ENCODE measurements at regions not wholly inside any gene's neighbourhood (a gene's known extent, or its start where the extent isn't known, plus 50 kb on each side); places are given as distances from the start of the nearest gene placed in this dataset.

- H3K9me3 Mint-ChIP-seq = peaks cover 6 to 16% of the 10 kb centered on the region in 2 donors
- H3K4me3 Mint-ChIP-seq = no peak overlapping the region
- H3K36me3 Mint-ChIP-seq (ENCODE audit: insufficient read depth) = peaks cover 3% of the 10 kb centered on the region
- H3K27ac Mint-ChIP-seq = no peak overlapping the region
- ATAC-seq (replicated peaks) (no peak), DNase-seq (no peak)
- H3K4me1 Mint-ChIP-seq (ENCODE audit: low read depth in 2 of 2) = no peaks in the 10 kb centered on the region
- no peaks in the 10 kb centered on the region for H3K27me3 Mint-ChIP-seq
Measured at GRCh38 chr5:4271193-4271592, 675.6 kb downstream of the IRX1 start.

GRCh38 chr5:4275232-4275631 lies 679.6 kb downstream of the IRX1 start:
- no peaks in the 10 kb centered on the region for H3K27me3 Mint-ChIP-seq
- no peak overlapping the region for H3K27ac Mint-ChIP-seq
- ATAC-seq (replicated peaks) = no peak
- H3K9me3 Mint-ChIP-seq = peaks cover 5 to 6% of the 10 kb centered on the region in 2 donors
- DNase-seq = no peak
- peaks cover 3% of the 10 kb centered on the region for H3K36me3 Mint-ChIP-seq (ENCODE audit: insufficient read depth)
- no peak overlapping the region for H3K4me3 Mint-ChIP-seq
- no peaks in the 10 kb centered on the region for H3K4me1 Mint-ChIP-seq (ENCODE audit: low read depth in 2 of 2)

- H3K36me3 Mint-ChIP-seq (ENCODE audit: insufficient read depth) = no peaks in the 10 kb centered on the region
- no peaks in the 10 kb centered on the region for H3K4me1 Mint-ChIP-seq (ENCODE audit: low read depth in 2 of 2)
- no peaks in the 10 kb centered on the region for H3K27me3 Mint-ChIP-seq
- H3K27ac Mint-ChIP-seq = no peak overlapping the region
- DNase-seq (no peak), ATAC-seq (replicated peaks) (no peak)
- H3K4me3 Mint-ChIP-seq = no peak overlapping the region
- peaks cover 7 to 17% of the 10 kb centered on the region in 2 donors for H3K9me3 Mint-ChIP-seq
Measured at GRCh38 chr5:4294878-4295277, 699.2 kb downstream of the IRX1 start.

- no peaks in the 10 kb centered on the region for H3K36me3 Mint-ChIP-seq (ENCODE audit: insufficient read depth)
- DNase-seq (no peak), ATAC-seq (replicated peaks) (no peak)
- H3K4me3 Mint-ChIP-seq = no peak overlapping the region
- H3K4me1 Mint-ChIP-seq (ENCODE audit: low read depth in 2 of 2) = no peaks in the 10 kb centered on the region
- no peaks in the 10 kb centered on the region for H3K27me3 Mint-ChIP-seq
- H3K9me3 Mint-ChIP-seq = peaks cover 8 to 17% of the 10 kb centered on the region in 2 donors
- no peak overlapping the region for H3K27ac Mint-ChIP-seq
Measured at GRCh38 chr5:4295663-4296339, 700.2 kb downstream of the IRX1 start.

GRCh38 chr5:4306057-4306456 lies 710.4 kb downstream of the IRX1 start:
- ATAC-seq (replicated peaks) (no peak), DNase-seq (no peak)
- Mint-ChIP-seq H3K9me3 (peaks cover 0 to 4% of the 10 kb centered on the region in 2 donors), H3K27ac (no peak overlapping the region), H3K4me3 (no peak overlapping the region), H3K27me3 (no peaks in the 10 kb centered on the region), H3K36me3 (ENCODE audit: insufficient read depth) (no peaks in the 10 kb centered on the region), H3K4me1 (ENCODE audit: low read depth in 2 of 2) (no peaks in the 10 kb centered on the region)

GRCh38 chr5:4309026-4309425 lies 713.4 kb downstream of the IRX1 start:
- Mint-ChIP-seq H3K4me1 (ENCODE audit: low read depth in 2 of 2) (no peaks in the 10 kb centered on the region), H3K9me3 (peaks cover 15 to 18% of the 10 kb centered on the region in 2 donors), H3K4me3 (no peak overlapping the region), H3K36me3 (ENCODE audit: insufficient read depth) (no peaks in the 10 kb centered on the region), H3K27ac (no peak overlapping the region), H3K27me3 (no peaks in the 10 kb centered on the region)
- DNase-seq (no peak), ATAC-seq (replicated peaks) (no peak)

GRCh38 chr5:4313138-4313537 lies 717.5 kb downstream of the IRX1 start:
- DNase-seq = no peak
- Mint-ChIP-seq H3K9me3 (peaks cover 16 to 24% of the 10 kb centered on the region in 2 donors), H3K27me3 (no peaks in the 10 kb centered on the region), H3K4me1 (ENCODE audit: low read depth in 2 of 2) (no peaks in the 10 kb centered on the region), H3K36me3 (ENCODE audit: insufficient read depth) (no peaks in the 10 kb centered on the region), H3K27ac (no peak overlapping the region), H3K4me3 (no peak overlapping the region)
- ATAC-seq (replicated peaks) = no peak

GRCh38 chr5:4319478-4320128 lies 724.0 kb downstream of the IRX1 start:
- no peak overlapping the region for H3K27ac Mint-ChIP-seq
- H3K4me1 Mint-ChIP-seq (ENCODE audit: low read depth in 2 of 2) = no peaks in the 10 kb centered on the region
- H3K36me3 Mint-ChIP-seq (ENCODE audit: insufficient read depth) = no peaks in the 10 kb centered on the region

GRCh38 chr5:4330327-4330726 lies 734.7 kb downstream of the IRX1 start:
- Mint-ChIP-seq H3K4me1 (ENCODE audit: low read depth in 2 of 2) (no peaks in the 10 kb centered on the region), H3K27me3 (no peaks in the 10 kb centered on the region), H3K9me3 (peaks cover 10 to 27% of the 10 kb centered on the region in 2 donors), H3K36me3 (ENCODE audit: insufficient read depth) (no peaks in the 10 kb centered on the region), H3K27ac (no peak overlapping the region), H3K4me3 (no peak overlapping the region)
- DNase-seq (no peak), ATAC-seq (replicated peaks) (no peak)

More at GRCh38 chr5:4319478-4320128, 724.0 kb downstream of the IRX1 start:
- H3K4me3 Mint-ChIP-seq = no peak overlapping the region
- ATAC-seq (replicated peaks) = no peak
- peaks cover 6 to 16% of the 10 kb centered on the region in 2 donors for H3K9me3 Mint-ChIP-seq
- no peak for DNase-seq
- no peaks in the 10 kb centered on the region for H3K27me3 Mint-ChIP-seq

GRCh38 chr5:4335078-4335477 lies 739.4 kb downstream of the IRX1 start:
- Mint-ChIP-seq H3K4me3 (no peak overlapping the region), H3K9me3 (peaks cover 13 to 27% of the 10 kb centered on the region in 2 donors), H3K27ac (no peak overlapping the region), H3K4me1 (ENCODE audit: low read depth in 2 of 2) (no peaks in the 10 kb centered on the region), H3K27me3 (no peaks in the 10 kb centered on the region), H3K36me3 (ENCODE audit: insufficient read depth) (peaks cover 2% of the 10 kb centered on the region)
- DNase-seq = no peak
- no peak for ATAC-seq (replicated peaks)

GRCh38 chr5:4337519-4337918 lies 741.9 kb downstream of the IRX1 start:
- H3K4me3 Mint-ChIP-seq = no peak overlapping the region
- no peaks in the 10 kb centered on the region for H3K27me3 Mint-ChIP-seq
- DNase-seq (no peak), ATAC-seq (replicated peaks) (no peak)
- H3K9me3 Mint-ChIP-seq = peaks cover 13 to 18% of the 10 kb centered on the region in 2 donors
- H3K36me3 Mint-ChIP-seq (ENCODE audit: insufficient read depth) = peaks cover 2% of the 10 kb centered on the region
- no peaks in the 10 kb centered on the region for H3K4me1 Mint-ChIP-seq (ENCODE audit: low read depth in 2 of 2)
- H3K27ac Mint-ChIP-seq = no peak overlapping the region

GRCh38 chr5:4339949-4340348 lies 744.3 kb downstream of the IRX1 start:
- Mint-ChIP-seq H3K27me3 (no peaks in the 10 kb centered on the region), H3K9me3 (peaks cover 12 to 27% of the 10 kb centered on the region in 2 donors), H3K4me3 (no peak overlapping the region), H3K27ac (no peak overlapping the region), H3K4me1 (ENCODE audit: low read depth in 2 of 2) (no peaks in the 10 kb centered on the region), H3K36me3 (ENCODE audit: insufficient read depth) (peaks cover 2% of the 10 kb centered on the region)
- ATAC-seq (replicated peaks) = no peak
- DNase-seq = no peak

- DNase-seq (no peak), ATAC-seq (replicated peaks) (no peak)
- no peak overlapping the region for H3K27ac Mint-ChIP-seq
- H3K4me3 Mint-ChIP-seq = no peak overlapping the region
- H3K4me1 Mint-ChIP-seq (ENCODE audit: low read depth in 2 of 2) = no peaks in the 10 kb centered on the region
- H3K36me3 Mint-ChIP-seq (ENCODE audit: insufficient read depth) = no peaks in the 10 kb centered on the region
- H3K9me3 Mint-ChIP-seq = peaks cover 11 to 39% of the 10 kb centered on the region in 2 donors
- no peaks in the 10 kb centered on the region for H3K27me3 Mint-ChIP-seq
Measured at GRCh38 chr5:4345850-4346249, 750.2 kb downstream of the IRX1 start.

- Mint-ChIP-seq H3K4me3 (no peak overlapping the region), H3K36me3 (ENCODE audit: insufficient read depth) (no peaks in the 10 kb centered on the region), H3K9me3 (peaks cover 14 to 35% of the 10 kb centered on the region in 2 donors), H3K4me1 (ENCODE audit: low read depth in 2 of 2) (no peaks in the 10 kb centered on the region), H3K27ac (no peak overlapping the region), H3K27me3 (no peaks in the 10 kb centered on the region)
- ATAC-seq (replicated peaks) (no peak), DNase-seq (no peak)
Measured at GRCh38 chr5:4348423-4348822, 752.8 kb downstream of the IRX1 start.

Measured in effector memory CD8-positive, alpha-beta T cell (primary cell).